HEK293 (cell line): ENCODE measurements at regions not wholly inside any gene's neighbourhood (a gene's known extent, or its start where the extent isn't known, plus 50 kb on each side); places are given as distances from the start of the nearest gene placed in this dataset.

Experiments used
- CTCF ChIA-PET: fragments of 350-600 bp; formaldehyde crosslinking; extraction: SDS; loops from one replicate; lab custom pipeline; 2021; ENCODE audit warnings: antibody characterized with exemption; lab: Yijun Ruan, JAX
- POLR2A ChIA-PET: fragments of 300-600 bp; formaldehyde crosslinking; extraction: SDS; loops from one replicate; lab custom pipeline; 2020; ENCODE audit warnings: antibody characterized with exemption, inconsistent platforms; lab: Yijun Ruan, JAX
- H3K27ac ChIP-seq: fragments of 200-500 bp; sonication (Bioruptor generic); 2 replicates; pipeline ENCODE4 v1.5.1; 2014; ENCODE audit warnings: low read depth, low read length, control low read depth, inconsistent platforms; ENCODE audit errors: extremely low read depth
- H3K36me3 ChIP-seq, 2 experiments: fragments of 200-500 bp in 1 of 2; sonication (Bioruptor generic) in 1 of 2; 1 replicate in 1 of 2; 2 replicates in 1 of 2; pipeline ENCODE4 v1.5.1; 2014 to 2017; ENCODE audit warnings: inconsistent platforms in 2 of 2, low read length in 2 of 2; ENCODE audit not compliant: control insufficient read depth in 2 of 2, insufficient read depth in 1 of 2
- H3K4me1 ChIP-seq: fragments of 200-500 bp; sonication (Bioruptor generic); 2 replicates; pipeline ENCODE4 v1.5.1; 2014; ENCODE audit warnings: mild to moderate bottlenecking, low read length, inconsistent platforms; ENCODE audit not compliant: control insufficient read depth, insufficient read depth
- H3K4me3 ChIP-seq: 2 replicates; pipeline ENCODE4 v1.5.1; 2011; ENCODE audit warnings: low read depth, mild to moderate bottlenecking, control low read depth, low read length, moderate library complexity
- H3K9me3 ChIP-seq: fragments of 200-500 bp; sonication (Bioruptor generic); 2 replicates; pipeline ENCODE4 v1.5.1; 2014; ENCODE audit warnings: low read depth, low read length, inconsistent platforms; ENCODE audit not compliant: control insufficient read depth, insufficient read depth
- ELK4 ChIP-seq: IDR thresholded peaks from 2 replicates; pipeline ENCODE4 v1.6.1; 2011; ENCODE audit warnings: mild to moderate bottlenecking, low read depth, low read length, borderline replicate concordance
- GFI1B ChIP-seq: fragments of 450-650 bp; formaldehyde crosslinking; IDR thresholded peaks from 2 replicates; pipeline ENCODE4 v1.5.1; 2016; ENCODE audit warnings: missing biosample characterization, missing genetic modification characterization
- KLF7 ChIP-seq: fragments of 450-650 bp; formaldehyde crosslinking; IDR thresholded peaks from 2 replicates; pipeline ENCODE4 v1.5.1; 2016; ENCODE audit warnings: missing biosample characterization, missing genetic modification characterization, borderline replicate concordance
- PRDM4 ChIP-seq: fragments of 450-650 bp; formaldehyde crosslinking; IDR thresholded peaks from 2 replicates; pipeline ENCODE4 v1.5.1; 2017; ENCODE audit warnings: missing biosample characterization, missing genetic modification characterization
- PRDM6 ChIP-seq: fragments of 450-650 bp; formaldehyde crosslinking; IDR thresholded peaks from 2 replicates; pipeline ENCODE4 v1.5.1; 2017; ENCODE audit warnings: missing biosample characterization, missing genetic modification characterization
- REST ChIP-seq: fragments of 450-650 bp; formaldehyde crosslinking; IDR thresholded peaks from 2 replicates; pipeline ENCODE4 v1.5.1; 2016; ENCODE audit warnings: missing biosample characterization, missing genetic modification characterization
- ZBTB11 ChIP-seq: fragments of 450-650 bp; formaldehyde crosslinking; conservative IDR thresholded peaks from 2 replicates; pipeline ENCODE4 v1.5.1; 2016; ENCODE audit warnings: low read depth, missing biosample characterization, missing genetic modification characterization
- ZNF23 ChIP-seq: fragments of 450-650 bp; formaldehyde crosslinking; IDR thresholded peaks from 2 replicates; pipeline ENCODE4 v1.5.1; 2016; ENCODE audit warnings: missing biosample characterization, missing genetic modification characterization, borderline replicate concordance
- ZNF248 ChIP-seq: fragments of 450-650 bp; formaldehyde crosslinking; IDR thresholded peaks from 2 replicates; pipeline ENCODE4 v1.5.1; 2017; ENCODE audit warnings: missing biosample characterization, missing genetic modification characterization
- ZNF48 ChIP-seq: fragments of 450-650 bp; formaldehyde crosslinking; IDR thresholded peaks from 2 replicates; pipeline ENCODE4 v1.5.1; 2016; ENCODE audit warnings: missing biosample characterization, missing genetic modification characterization
- ZNF529 ChIP-seq: fragments of 450-650 bp; formaldehyde crosslinking; IDR thresholded peaks from 2 replicates; pipeline ENCODE4 v1.5.1; 2017; ENCODE audit warnings: missing genetic modification characterization, missing biosample characterization; ENCODE audit not compliant: insufficient replicate concordance
- ZNF549 ChIP-seq: fragments of 450-650 bp; IDR thresholded peaks from 2 replicates; pipeline ENCODE4 v1.5.1; 2018; ENCODE audit warnings: missing biosample characterization, missing genetic modification characterization, mild to moderate bottlenecking, inconsistent platforms, moderate library complexity
- ZNF580 ChIP-seq: fragments of 450-650 bp; formaldehyde crosslinking; IDR thresholded peaks from 2 replicates; pipeline ENCODE4 v1.5.1; 2016; ENCODE audit warnings: missing biosample characterization, missing genetic modification characterization
- ZNF610 ChIP-seq: fragments of 450-650 bp; formaldehyde crosslinking; IDR thresholded peaks from 2 replicates; pipeline ENCODE4 v1.5.1; 2016; ENCODE audit warnings: missing biosample characterization, missing genetic modification characterization, borderline replicate concordance
- ZNF623 ChIP-seq: fragments of 450-650 bp; formaldehyde crosslinking; IDR thresholded peaks from 2 replicates; pipeline ENCODE4 v1.5.1; 2016; ENCODE audit warnings: missing biosample characterization, missing genetic modification characterization
- ZNF677 ChIP-seq: fragments of 450-650 bp; IDR thresholded peaks from 2 replicates; pipeline ENCODE4 v1.5.0; 2018; ENCODE audit warnings: missing biosample characterization, mild to moderate bottlenecking, missing genetic modification characterization, moderate library complexity
- ZSCAN5A ChIP-seq: fragments of 450-650 bp; formaldehyde crosslinking; IDR thresholded peaks from 2 replicates; pipeline ENCODE4 v1.5.1; 2016; ENCODE audit warnings: missing biosample characterization, missing genetic modification characterization

GRCh38 chr5:52728224-52728623, 59.5 kb upstream of the ITGA1 start:
- CTCF ChIA-PET = interaction anchor here (1.5 kb wide), 1 partner anchor 10 kb away, joined by 4 read pairs; no protein-coding TSS in a partner anchor
- H3K27ac ChIP-seq = no peak overlapping the region
- no peaks in the 10 kb centered on the region for H3K4me1 ChIP-seq
- TF ChIP-seq ZNF677 (tag by site-specific recombination) = no peak
- TF ChIP-seq, all 188 proteins: peak for 0
- POLR2A ChIA-PET = interaction anchor here (0.6 kb wide), 1 partner anchor 80 kb away, joined by 3 read pairs; no protein-coding TSS in a partner anchor
- H3K36me3 ChIP-seq = no peaks in the 10 kb centered on the region
- H3K9me3 ChIP-seq = no peaks in the 10 kb centered on the region
- no peak overlapping the region for H3K4me3 ChIP-seq

- TF ChIP-seq KLF7 = no peak
- TF ChIP-seq REST = no peak
- TF ChIP-seq ZNF48 (tag by site-specific recombination) = no peak
- TF ChIP-seq GFI1B = no peak
- TF ChIP-seq ZNF610 (tag by site-specific recombination) = no peak
- no peak for TF ChIP-seq ZNF248 (tag by site-specific recombination)
- TF ChIP-seq ELK4 = no peak
- no peak for TF ChIP-seq ZNF549 (tag by site-specific recombination)
- TF ChIP-seq ZNF623 = no peak
- TF ChIP-seq PRDM4 (tag by site-specific recombination) = no peak
- TF ChIP-seq ZNF580 (tag by site-specific recombination) = no peak
- no peak for TF ChIP-seq PRDM6 (tag by site-specific recombination)
- TF ChIP-seq ZNF23 (tag by site-specific recombination) = no peak
- no peak for TF ChIP-seq ZSCAN5A
- no peak for TF ChIP-seq ZBTB11
- no peak for TF ChIP-seq ZNF529 (tag by site-specific recombination)
- no peaks in the 10 kb centered on the region for H3K36me3 ChIP-seq
- no peaks in the 10 kb centered on the region for H3K9me3 ChIP-seq
- H3K27ac ChIP-seq = no peak overlapping the region
- H3K4me3 ChIP-seq = no peak overlapping the region
- H3K4me1 ChIP-seq = no peaks in the 10 kb centered on the region
- ChIA-PET CTCF (interaction anchor here (1.2 kb wide), 1 partner anchor 259 kb away, joined by 3 read pairs; no protein-coding TSS in a partner anchor), POLR2A (no interaction called here)
These were observed 59.0 kb upstream of the ITGA1 start for GRCh38 chr5:52728686-52729085.
